ENCODE measurements at regions not wholly inside any gene's neighbourhood (a gene's known extent, or its start where the extent isn't known, plus 50 kb on each side); places are given as distances from the start of the nearest gene placed in this dataset.
"Not testable (repeated sequence)": the region's sequence is repeated elsewhere in the genome, so short reads cannot be mapped to it uniquely, and the experiment has no call there.

DNA sequence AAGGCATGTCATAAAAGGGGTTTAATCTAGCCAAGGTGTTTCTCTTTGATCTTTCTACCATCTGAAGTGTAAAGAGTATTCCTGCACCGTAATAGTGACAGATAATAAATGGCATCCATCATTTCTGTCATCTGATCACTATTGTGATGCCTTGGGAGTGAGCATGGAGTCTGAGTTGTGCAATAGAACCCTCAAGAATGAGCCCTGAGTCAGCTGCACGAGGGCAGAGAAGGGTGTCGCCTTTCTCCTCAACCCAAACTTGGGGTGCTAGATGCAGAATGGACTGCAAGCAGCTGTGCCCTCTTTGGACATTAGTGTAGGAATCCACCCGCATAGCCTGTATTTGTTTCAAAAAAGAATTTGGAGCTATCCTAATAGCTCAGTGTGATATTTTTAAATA lies 115.2 kb downstream of the ZNF37A start:
- no peak for DNase-seq (ENCODE audit: low spot score)
- TF ChIP-seq, protein P1, sequence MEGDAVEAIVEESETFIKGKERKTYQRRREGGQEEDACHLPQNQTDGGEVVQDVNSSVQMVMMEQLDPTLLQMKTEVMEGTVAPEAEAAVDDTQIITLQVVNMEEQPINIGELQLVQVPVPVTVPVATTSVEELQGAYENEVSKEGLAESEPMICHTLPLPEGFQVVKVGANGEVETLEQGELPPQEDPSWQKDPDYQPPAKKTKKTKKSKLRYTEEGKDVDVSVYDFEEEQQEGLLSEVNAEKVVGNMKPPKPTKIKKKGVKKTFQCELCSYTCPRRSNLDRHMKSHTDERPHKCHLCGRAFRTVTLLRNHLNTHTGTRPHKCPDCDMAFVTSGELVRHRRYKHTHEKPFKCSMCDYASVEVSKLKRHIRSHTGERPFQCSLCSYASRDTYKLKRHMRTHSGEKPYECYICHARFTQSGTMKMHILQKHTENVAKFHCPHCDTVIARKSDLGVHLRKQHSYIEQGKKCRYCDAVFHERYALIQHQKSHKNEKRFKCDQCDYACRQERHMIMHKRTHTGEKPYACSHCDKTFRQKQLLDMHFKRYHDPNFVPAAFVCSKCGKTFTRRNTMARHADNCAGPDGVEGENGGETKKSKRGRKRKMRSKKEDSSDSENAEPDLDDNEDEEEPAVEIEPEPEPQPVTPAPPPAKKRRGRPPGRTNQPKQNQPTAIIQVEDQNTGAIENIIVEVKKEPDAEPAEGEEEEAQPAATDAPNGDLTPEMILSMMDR (IDR thresholded peaks at IDR 0.05; ENCODE audit: borderline replicate concordance, control extremely low read depth, extremely low read depth, insufficient read depth, missing control alignments): no peak
- in situ Hi-C loops (cut with MboI; ENCODE audit: low sequenced_read_pairs, unreplicated experiment): no loop called here

DNA sequence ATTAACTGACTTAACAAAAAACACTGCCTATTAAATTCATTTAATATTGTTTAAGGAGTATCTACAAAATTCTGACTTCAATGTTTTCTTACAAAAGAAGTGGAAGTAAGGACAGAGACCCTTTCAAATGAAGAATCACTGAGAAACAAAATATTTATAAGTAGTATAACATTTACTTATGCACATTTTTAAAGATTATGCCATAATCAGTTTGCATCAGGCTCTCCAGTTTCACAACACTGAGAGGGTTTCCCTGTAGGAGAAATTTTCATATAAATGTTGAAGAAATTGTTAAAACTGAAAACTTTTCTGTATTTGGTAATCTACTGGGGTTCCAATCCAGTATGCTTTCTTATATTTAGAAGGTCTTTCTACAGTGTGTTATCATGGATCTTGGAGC lies 115.6 kb downstream of the ZNF37A start:
- DNase-seq (ENCODE audit: low spot score); in situ Hi-C loops (cut with MboI; ENCODE audit: low sequenced_read_pairs, unreplicated experiment): not testable (repeated sequence)

DNA sequence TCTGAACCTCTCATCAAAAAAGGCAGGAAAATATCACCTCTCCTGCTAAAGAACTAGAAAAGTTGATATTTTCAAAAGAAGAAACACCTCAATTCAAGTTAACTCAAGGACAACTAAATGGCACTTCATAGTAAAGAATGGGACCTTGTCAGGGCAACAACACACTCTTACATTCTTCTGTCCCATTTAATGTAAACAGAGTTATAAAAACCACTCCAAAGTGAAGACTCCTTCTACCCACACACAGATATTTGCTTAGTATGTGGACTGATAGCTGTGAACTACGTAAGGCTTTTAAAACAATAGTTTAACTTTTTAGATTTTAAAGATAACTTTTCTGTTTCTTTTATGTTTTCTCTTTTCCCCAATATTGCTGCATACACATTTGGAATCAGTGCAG lies 118.3 kb downstream of the ZNF37A start:
- in situ Hi-C loops (cut with MboI; ENCODE audit: low sequenced_read_pairs, unreplicated experiment): no loop called here
- no peak for DNase-seq (ENCODE audit: low spot score)
- TF ChIP-seq, protein P1 (IDR thresholded peaks at IDR 0.05; ENCODE audit: borderline replicate concordance, control extremely low read depth, extremely low read depth, insufficient read depth, missing control alignments): no peak

DNA sequence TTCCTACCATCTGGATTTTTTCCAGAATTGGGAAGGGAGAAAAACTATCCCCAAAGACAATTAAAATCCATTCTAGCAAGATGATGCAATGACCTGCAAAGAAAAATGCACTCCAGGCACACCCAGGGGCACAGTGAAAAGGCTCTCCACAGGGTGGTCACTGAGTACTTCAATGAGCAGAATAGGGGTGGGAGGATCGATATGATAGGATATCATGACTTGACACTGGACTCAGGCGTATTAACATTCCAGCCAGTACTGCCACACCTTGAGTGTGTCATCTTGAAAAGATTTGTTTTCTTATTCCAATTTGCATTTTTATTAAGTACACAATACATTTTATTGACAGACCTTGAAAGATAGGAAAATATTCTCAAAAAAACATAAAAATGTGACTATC lies 132.2 kb downstream of the ZNF37A start:
- no peak for DNase-seq (ENCODE audit: low spot score)
- in situ Hi-C loops (cut with MboI; ENCODE audit: low sequenced_read_pairs, unreplicated experiment): no loop called here
- TF ChIP-seq, protein P1 (IDR thresholded peaks at IDR 0.05; ENCODE audit: borderline replicate concordance, control extremely low read depth, extremely low read depth, insufficient read depth, missing control alignments): no peak

DNA sequence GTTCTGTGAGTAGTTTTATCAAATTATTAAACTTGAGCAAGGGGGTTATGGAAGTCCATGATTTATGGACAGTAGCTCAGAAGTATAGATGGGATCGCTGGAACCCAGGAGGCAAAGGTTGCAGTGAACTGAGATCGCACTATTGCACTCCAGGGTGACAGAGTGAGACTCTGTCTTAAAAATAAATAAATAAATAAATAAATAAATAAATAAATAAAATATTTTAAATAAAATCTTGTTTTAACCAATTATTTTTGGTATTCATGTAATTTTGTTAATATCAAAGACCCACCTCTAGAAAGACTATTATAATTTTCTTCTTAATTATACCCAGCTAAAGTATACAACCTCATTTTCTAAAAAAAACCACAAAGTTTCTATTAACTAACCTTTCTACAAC lies 134.3 kb downstream of the ZNF37A start:
- TF ChIP-seq, protein P1 (IDR thresholded peaks at IDR 0.05; ENCODE audit: borderline replicate concordance, control extremely low read depth, extremely low read depth, insufficient read depth, missing control alignments): no peak
- in situ Hi-C loops (cut with MboI; ENCODE audit: low sequenced_read_pairs, unreplicated experiment): no loop called here
- DNase-seq (ENCODE audit: low spot score): no peak

DNA sequence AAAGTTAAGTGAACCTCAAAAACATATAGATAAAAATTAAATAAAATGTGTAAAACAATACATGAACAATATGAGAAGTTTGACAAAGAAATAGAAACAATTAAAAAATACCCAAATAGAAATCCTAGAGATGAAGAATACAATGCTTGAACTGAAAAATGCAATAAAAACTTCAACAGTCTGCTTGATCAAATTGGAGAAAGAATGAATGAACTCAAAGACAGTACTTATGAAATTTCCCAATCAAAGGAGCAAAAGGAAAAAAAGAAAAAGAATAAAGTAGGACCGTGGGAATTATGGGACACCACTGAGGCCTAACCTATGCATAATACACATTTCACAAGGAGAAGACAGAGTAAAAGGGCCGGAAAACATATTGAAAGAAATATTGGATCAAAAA lies 144.3 kb downstream of the ZNF37A start:
- in situ Hi-C loops (cut with MboI; ENCODE audit: low sequenced_read_pairs, unreplicated experiment); DNase-seq (ENCODE audit: low spot score): not testable (repeated sequence)

DNA sequence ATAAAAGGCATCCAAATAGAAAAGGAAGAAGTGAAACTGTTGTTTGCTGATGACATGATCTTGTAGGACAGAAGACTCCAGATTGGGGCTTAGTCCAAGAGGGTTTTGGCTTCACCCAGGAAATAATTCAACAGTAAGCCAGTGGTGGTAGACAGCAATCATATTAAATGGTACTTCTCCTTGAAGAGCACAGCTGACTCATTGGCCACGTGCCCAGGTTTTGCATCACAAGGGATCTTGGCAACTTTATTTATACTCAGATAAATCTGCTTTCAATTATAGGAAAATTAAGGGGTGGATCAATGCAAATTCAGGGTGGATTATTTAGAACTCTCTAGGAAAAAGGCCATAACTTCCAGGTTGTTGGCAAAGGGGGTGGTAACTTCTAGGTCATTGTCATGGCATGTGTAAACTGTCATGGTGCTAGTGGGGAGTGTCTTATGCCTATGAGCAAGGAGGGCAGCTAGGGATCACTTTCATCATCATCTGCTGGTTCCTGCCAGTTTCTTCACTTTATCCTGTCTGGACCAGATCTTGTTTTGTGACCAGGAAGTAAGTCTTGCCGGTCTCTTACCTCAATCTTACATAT lies 148.0 kb downstream of the ZNF37A start:
- in situ Hi-C loops (cut with MboI; ENCODE audit: low sequenced_read_pairs, unreplicated experiment); DNase-seq (ENCODE audit: low spot score): not testable (repeated sequence)

DNA sequence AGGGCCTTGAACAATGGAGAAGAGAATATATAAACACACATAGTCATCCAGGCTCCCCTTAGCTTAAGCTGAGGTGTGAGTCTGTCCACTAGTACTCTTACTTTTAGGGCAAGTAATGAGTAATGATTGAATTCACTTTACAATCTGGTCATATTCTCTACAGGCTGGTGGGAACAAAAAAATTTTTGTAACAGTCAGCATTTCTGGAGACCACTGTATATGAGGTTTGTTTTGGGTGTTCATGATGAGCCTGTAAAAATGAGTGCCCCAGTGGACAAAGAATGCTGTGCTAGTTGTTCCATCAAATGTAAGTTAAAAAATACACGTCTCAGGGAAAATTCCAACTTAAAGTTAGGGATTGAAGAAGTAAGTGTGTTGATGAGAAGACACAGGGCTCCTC lies 154.0 kb downstream of the ZNF37A start:
- in situ Hi-C loops (cut with MboI; ENCODE audit: low sequenced_read_pairs, unreplicated experiment); DNase-seq (ENCODE audit: low spot score): not testable (repeated sequence)

DNA sequence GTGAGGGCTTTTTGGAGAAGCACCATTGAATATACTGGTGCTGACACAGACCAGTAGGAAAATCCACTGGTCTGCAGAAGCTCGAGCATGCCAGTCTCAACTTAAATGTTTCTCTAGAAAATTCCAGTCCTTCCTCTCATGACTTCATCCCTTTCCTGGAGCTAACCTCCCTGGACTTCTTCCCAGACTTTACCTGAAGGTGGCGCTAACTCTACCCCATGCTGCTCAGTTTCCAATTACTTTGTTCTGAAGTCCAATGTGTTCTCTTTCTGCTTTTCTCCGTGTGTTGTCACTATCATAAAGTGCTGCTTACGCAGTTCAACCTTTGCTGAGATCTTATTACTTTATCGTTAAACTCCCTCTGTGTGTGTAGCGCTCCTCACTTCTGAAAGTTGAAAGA lies 158.4 kb downstream of the ZNF37A start:
- DNase-seq (ENCODE audit: low spot score); in situ Hi-C loops (cut with MboI; ENCODE audit: low sequenced_read_pairs, unreplicated experiment): not testable (repeated sequence)

DNA sequence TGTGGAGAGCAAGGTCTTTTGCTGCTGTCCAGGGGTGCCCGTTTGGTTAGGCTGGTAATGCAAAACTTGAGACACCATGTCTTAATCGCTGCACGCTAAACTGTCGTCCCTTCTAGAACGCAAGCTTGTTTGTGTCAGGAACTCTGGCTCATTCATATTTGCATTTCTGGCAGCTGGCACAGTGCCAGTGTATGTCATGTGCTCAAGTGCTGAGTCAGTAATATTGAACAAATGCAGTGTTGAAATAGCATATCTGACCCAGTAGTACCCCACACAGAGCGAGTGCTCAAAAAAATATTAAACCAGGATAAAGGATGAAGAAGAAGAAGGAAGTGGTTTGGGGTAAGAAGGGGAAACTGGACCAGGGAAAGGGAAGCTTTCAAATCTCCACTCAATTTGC lies 173.4 kb downstream of the ZNF37A start:
- in situ Hi-C loops (cut with MboI; ENCODE audit: low sequenced_read_pairs, unreplicated experiment); DNase-seq (ENCODE audit: low spot score): not testable (repeated sequence)

DNA sequence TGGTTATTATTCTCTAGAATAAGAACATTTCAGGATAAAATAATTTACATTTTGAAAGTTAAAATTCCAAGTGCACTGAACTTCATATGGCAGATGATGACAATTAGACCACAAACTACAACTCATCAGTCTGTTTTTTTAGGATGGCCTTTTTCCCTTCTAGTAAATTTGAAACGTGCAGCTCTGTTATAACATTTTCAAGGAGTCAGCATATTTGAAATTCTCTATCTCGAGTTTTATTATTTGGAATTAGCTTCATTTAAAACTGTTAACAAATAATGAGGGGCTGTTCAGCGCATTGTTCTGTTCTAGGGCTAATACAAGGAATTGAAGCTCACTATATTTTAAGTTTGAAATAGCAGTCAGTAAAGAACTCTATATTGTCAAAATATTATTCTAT lies 176.9 kb downstream of the ZNF37A start:
- in situ Hi-C loops (cut with MboI; ENCODE audit: low sequenced_read_pairs, unreplicated experiment); DNase-seq (ENCODE audit: low spot score): not testable (repeated sequence)

DNA sequence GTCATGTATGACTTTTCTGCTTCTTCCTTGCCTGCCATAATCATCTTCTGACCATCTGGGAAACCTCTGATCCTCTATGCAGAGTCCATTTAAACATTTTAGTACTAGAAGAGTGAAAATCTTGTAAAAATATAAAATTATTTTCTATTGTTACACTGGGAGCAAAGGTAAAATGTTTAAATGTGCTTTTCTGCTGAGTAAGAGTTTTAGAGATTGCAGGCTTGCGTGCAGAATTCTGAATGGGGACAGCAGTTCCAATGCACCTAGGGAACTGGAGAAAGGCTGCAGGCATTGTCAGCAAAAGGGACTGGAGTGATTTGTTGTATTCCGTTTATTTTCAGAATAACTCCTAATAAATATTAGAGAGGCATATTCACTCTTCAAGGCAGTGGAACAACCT lies 180.7 kb downstream of the ZNF37A start:
- DNase-seq (ENCODE audit: low spot score); in situ Hi-C loops (cut with MboI; ENCODE audit: low sequenced_read_pairs, unreplicated experiment): not testable (repeated sequence)

DNA sequence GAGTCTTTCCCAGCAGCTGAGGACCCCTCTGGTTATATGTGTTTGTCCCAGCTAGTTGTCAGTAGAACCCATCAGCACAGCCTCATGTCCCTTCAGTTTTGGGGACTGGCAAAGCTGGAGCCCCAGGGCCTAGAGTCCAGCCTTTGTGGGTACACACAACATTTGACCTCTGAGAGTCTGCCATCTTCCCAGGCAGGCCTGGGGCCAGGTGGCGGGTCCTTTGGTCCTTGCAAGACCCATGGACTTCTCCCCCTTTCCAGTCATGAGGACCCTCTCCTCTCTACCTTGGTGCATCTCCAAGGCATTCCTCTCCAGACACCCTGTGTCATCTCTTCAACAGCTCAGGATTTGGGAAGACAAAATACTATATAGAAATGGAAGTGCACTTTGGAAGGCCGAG lies 198.4 kb downstream of the ZNF37A start:
- DNase-seq (ENCODE audit: low spot score); in situ Hi-C loops (cut with MboI; ENCODE audit: low sequenced_read_pairs, unreplicated experiment): not testable (repeated sequence)

DNA sequence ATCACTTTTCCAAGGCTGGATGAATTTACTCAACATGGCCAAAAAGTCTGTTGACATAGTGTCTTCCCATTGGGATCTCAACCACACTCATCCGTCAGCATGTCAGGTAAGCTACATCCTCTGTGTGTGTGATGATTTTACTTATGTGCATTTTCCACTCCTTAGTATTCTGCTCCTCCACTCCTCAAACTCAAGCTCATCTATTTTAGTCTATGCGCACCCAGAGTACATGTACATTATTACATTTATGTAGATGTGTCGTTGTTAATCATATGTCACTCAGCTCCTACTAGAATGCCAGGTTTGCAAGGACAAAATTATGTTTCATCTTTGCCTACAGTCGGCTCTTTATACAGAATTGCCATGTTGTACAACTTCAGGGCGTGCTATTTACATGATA lies 216.0 kb downstream of the ZNF37A start:
- in situ Hi-C loops (cut with MboI; ENCODE audit: low sequenced_read_pairs, unreplicated experiment); DNase-seq (ENCODE audit: low spot score): not testable (repeated sequence)

Measured in GM13976 (cell line).